ENCODE measurements at regions not wholly inside any gene's neighbourhood (a gene's known extent, or its start where the extent isn't known, plus 50 kb on each side); places are given as distances from the start of the nearest gene placed in this dataset.

GRCh38 chr6:97850458-97851212, 567.6 kb upstream of the MMS22L start:
- no peak for TF ChIP-seq CTCF (IDR thresholded peaks at IDR 0.05; ENCODE audit: insufficient read depth, missing control alignments)
- DNase-seq (ENCODE audit: insufficient read length, low spot score) (no peak), FAIRE-seq (no peak)

- TF ChIP-seq CTCF (IDR thresholded peaks at IDR 0.05; ENCODE audit: insufficient read depth, missing control alignments) = no peak
- DNase-seq (ENCODE audit: insufficient read length, low spot score) (no peak), FAIRE-seq (no peak)
Observed at GRCh38 chr6:97863697-97864096, 580.7 kb upstream of the MMS22L start.

- no peak for TF ChIP-seq CTCF (IDR thresholded peaks at IDR 0.05; ENCODE audit: insufficient read depth, missing control alignments)
- no peak for FAIRE-seq
- DNase-seq (ENCODE audit: insufficient read length, low spot score) = no peak
Observed at GRCh38 chr6:97864366-97864765, 581.4 kb upstream of the MMS22L start.

GRCh38 chr6:97864826-97865225, 581.8 kb upstream of the MMS22L start:
- no peak for TF ChIP-seq CTCF (IDR thresholded peaks at IDR 0.05; ENCODE audit: insufficient read depth, missing control alignments)
- no peak for FAIRE-seq
- DNase-seq (ENCODE audit: insufficient read length, low spot score) = no peak

GRCh38 chr6:97865612-97866011, 582.6 kb upstream of the MMS22L start:
- DNase-seq (ENCODE audit: insufficient read length, low spot score) (no peak), FAIRE-seq (no peak)
- TF ChIP-seq CTCF (IDR thresholded peaks at IDR 0.05; ENCODE audit: insufficient read depth, missing control alignments) = no peak

GRCh38 chr6:97866616-97867015, 583.6 kb upstream of the MMS22L start:
- no peak for TF ChIP-seq CTCF (IDR thresholded peaks at IDR 0.05; ENCODE audit: insufficient read depth, missing control alignments)
- DNase-seq (ENCODE audit: insufficient read length, low spot score) (no peak), FAIRE-seq (no peak)

- no peak for FAIRE-seq
- TF ChIP-seq CTCF (IDR thresholded peaks at IDR 0.05; ENCODE audit: insufficient read depth, missing control alignments) = no peak
Observed at GRCh38 chr6:97867177-97867576, 584.2 kb upstream of the MMS22L start.

More at GRCh38 chr6:97867177-97867576, 584.2 kb upstream of the MMS22L start:
- no peak for DNase-seq (ENCODE audit: insufficient read length, low spot score)
